GM19328 (cell line): ENCODE measurements at regions not wholly inside any gene's neighbourhood (a gene's known extent, or its start where the extent isn't known, plus 50 kb on each side); places are given as distances from the start of the nearest gene placed in this dataset.
"Not testable (repeated sequence)": the region's sequence is repeated elsewhere in the genome, so short reads cannot be mapped to it uniquely, and the experiment has no call there.

Experiments
- ATAC-seq: cut with Tn5 transposase; IDR thresholded peaks from one replicate; pipeline ENCODE4 v1.9.1; 2021; ENCODE audit warnings: mild to moderate bottlenecking, moderate library complexity; ENCODE audit not compliant: unreplicated experiment

DNA sequence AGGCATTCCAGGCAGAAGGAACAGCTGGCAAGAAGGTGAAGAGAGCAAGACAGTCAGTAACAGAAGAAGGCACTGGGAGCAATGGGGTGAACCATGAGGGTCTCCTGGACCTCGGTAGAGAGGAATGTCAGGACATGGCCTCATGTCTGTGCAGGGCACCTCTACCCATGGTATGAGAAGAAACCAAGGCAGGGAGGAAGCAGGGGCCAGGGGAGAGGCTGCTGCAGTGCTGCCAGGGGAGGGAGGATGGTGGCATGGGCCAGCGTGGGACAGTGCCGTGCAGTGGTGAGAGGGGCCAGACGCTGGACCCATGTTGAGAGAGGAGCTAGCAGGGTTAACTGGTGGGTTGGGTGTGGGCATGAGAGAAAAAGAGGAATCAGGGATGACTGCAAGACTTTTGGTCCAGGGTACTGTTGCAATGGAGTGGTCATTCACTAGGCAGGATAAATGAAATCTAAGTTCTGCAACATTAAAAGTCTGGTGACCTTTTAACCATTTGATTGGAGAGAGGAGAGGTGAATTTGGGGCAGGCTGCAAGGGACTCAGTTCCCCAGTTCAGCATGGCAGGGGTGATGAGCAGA, 577.6 kb downstream of the MATN1 start:
- no peak for ATAC-seq

GRCh38 chr1:30144831-30145230, 578.6 kb downstream of the MATN1 start:
- no peak for ATAC-seq

GRCh38 chr1:30143517-30143916, 579.9 kb downstream of the MATN1 start:
- no peak for ATAC-seq

DNA sequence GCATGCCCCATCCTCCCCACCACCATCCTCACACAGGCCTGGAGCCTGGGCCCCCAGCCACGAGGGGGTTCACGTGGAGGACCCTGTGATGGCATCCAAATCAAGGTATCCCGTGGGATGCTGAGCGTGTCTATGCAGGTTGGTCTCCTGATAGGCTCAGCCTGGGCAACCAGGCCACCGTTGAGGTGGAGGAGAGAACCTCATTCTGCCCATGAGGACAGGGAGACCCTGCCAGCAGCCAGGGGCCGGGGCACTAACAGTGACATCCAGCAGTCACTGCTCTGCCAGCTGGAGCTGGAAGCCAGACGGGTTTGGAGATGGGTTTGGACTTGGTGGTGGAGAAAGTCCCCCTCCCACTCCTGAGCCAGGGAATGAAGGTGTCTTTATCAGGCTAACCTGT, 582.8 kb downstream of the MATN1 start:
- ATAC-seq, result no peak

DNA sequence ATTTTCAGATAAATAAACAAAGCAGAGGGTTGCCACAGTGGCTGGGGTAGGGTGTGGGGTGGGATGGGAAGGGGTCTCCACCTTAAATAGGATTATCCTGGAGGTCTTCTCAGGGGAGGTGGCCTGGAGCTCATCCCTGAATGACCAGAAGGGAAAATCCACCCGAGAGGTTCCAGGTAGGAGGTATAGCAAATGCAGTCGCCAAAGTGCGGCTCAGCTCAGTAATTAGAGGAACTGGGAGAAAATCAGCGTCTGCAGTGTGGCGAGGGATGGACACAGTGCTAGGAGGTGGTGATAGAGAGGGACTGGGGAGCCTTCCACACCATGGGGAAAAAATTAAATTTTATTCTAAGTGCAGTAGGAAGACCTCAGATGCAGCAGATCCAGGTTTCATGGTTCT, 584.5 kb downstream of the MATN1 start:
- no peak for ATAC-seq

- ATAC-seq, result no peak
Observed at GRCh38 chr1:30137001-30137400, 586.4 kb downstream of the MATN1 start.

DNA sequence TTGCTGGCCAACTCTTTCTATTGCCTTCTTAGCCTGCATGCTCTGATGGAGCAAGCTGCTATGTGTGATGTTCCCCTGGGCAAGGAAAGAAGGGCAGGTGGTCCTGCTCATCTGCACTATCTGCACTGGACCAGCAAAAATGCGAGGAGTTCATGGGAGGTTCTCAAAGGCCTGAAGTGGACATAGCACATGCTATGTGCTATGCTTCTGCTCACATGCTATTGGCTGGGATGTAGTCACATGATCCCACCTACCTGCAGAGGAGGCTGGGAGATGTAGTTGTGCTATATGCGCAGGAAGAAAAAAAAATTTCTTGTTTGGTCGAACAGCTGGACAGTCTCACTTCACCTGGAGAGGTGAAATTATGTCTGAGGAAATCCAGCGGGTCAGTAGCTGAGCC, 587.7 kb downstream of the MATN1 start:
- ATAC-seq, result no peak

DNA sequence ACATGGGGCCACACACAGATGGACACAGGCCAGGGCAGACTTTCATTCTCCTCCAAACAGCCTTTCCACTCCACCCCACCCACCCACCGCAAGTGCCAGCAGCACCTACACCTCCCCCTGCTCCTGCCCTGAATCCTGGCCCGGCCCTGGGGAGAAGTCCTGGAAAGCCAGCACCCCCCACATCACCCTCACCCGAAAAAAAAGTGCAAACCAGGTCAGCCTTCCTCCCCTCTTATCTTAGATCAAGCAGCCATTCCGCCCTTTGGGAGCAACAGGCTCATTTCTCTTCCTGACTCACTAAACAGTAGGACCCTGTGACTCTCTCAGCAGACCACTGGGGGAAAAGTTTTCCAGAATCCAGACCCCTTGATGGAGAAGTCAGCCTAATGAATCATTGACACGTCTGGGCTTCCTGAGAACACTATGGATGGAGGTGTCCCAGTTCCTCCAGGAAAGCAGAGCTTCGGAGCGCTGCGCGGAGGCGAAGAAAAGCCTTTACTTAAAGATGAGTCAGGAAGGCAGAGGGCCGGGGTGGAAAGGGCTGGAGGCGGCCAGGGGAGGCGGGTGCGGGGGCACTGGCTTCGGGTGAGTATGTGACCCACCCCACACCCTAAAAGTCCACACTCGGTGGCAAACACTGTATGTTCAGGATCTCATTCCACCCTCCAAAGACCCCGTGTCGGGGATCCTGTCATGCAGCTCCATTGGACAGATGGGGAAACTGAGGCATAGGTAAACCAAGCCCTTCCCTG, 588.7 kb downstream of the MATN1 start:
- no peak for ATAC-seq

GRCh38 chr1:30133414-30134055, 589.9 kb downstream of the MATN1 start:
- no peak for ATAC-seq

DNA sequence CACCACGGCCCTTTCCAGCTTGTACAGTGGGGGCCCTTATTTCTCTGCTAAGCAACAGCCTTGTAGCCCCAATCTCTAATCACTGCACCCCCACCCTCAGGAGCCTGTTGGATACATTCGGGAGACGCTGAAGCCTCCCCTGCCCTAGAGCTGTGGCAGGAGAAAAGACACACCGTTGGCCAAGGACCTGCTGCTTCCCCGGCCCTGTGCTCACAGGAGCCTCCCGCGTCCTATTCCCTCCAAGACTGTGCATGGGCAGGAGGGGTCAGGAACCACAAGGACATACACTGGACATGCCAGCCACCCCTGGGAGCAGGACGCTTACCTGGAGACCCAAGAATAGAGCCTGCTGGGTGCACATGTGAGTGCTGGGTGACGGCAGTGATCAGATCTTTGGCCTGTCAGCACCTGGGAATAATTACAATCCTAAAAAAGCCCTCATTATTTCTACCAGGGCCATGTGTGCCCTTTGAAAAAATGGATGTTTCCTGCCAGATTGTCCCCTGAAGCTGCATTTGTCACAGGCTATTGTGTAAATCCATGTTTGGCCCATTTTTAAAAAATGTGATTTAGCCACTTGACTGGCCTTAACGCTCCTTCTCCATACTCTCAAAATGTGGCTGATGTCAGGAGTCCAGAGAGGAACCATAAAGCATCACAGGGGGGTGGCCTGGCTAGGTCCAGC, 590.6 kb downstream of the MATN1 start:
- no peak for ATAC-seq

DNA sequence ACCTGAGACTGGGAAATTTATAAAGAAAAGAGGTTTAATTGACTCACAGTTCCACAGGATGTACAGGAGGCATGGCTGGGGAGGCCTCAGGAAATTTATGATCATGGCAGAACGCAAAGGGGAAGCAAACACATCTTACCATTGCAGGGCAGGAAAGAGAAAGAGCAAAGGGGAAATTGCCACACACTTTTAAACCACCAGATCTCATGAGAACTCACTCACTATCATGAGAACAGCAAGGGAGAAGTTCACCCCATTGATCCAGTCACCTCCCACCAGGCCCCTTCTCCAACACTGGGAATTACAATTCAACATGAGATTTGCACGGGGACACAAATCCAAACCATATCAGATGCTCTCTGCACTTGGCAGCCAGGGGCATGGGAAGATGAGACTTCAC, 592.8 kb downstream of the MATN1 start:
- not testable (repeated sequence) for ATAC-seq

DNA sequence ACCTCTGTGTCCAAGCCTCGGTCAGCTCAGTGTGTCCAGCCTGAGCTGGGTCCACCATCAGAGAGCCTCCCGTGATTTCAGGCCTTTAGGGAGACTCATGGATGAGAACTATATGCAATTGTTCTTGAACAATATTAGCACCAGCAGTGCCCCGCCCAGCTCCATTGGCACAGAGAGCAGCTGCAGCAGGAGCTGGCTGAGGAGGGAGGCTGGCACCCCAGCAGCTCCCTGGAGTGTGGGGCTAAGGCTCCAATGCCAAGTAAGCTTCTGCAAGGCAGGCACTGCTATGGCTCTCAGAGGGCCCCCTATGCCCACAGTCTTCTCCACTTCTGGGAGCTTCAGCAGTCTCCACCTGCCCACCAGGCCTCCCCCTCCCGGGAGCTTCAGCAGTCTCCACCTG, 593.3 kb downstream of the MATN1 start:
- ATAC-seq, result no peak

GRCh38 chr1:30129421-30130055, 593.8 kb downstream of the MATN1 start:
- ATAC-seq, result no peak

DNA sequence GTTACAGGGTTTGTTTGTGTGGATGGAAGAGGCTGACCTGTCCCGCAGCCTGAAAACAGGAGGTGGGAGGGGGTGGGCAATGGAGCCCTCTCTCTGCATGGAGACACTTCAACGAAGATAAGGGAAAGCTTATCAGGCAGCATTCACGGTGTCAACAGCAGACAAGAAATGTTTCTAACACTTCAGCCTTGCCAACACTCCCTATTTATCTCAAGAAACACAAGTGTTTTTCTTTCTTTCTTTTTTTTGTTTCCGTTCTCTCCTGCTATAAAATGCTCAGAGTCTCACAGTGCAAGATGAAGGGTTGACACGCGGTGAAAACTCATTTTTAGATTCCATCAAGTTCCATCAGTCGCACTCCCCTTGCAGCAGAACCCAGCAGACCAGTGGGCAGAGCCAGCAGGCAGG, 594.4 kb downstream of the MATN1 start:
- ATAC-seq, result no peak

GRCh38 chr1:30126848-30127247, 596.5 kb downstream of the MATN1 start:
- no peak for ATAC-seq

GRCh38 chr1:30125821-30126170, 597.6 kb downstream of the MATN1 start:
- ATAC-seq, result no peak

DNA sequence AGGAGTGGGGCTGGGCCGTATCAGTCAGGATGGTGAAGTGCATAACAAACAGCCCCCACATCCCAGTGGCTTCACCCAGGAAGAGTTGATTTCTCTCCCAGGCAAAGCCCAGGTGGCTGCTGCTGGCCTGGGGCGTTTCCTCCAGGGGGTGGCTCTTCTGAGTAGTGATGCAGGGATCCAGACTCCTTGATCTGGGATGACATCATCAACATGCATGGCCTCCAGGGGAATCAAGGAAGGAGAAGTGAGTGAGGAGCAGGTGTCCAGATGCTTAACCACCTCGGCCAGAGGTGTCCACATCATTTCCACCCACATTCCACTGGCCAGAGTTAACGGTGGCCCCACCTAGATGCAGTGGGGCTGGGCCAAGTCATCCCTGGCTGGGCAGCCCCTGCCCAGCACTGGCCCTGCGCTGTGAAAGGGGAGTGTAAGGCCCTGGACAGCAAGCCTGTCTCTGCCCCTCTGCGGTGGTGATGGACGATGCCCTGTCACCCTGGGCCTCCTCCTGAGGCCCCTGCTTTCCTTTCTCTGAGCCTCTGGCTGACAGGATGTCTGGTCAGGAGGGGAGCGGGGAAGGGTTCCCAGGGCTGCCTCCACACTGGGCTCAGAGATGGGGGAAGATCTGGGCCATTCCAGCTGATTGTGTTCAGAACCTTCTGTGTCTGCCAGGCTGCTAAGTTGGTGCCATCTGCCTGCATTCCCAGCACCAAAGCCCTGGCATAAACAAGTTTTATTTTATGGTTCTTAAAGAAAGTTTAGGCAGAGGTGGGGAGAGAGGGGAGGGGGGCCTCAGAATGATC, 598.2 kb downstream of the MATN1 start:
- ATAC-seq, result no peak

GRCh38 chr1:30123896-30124295, 599.5 kb downstream of the MATN1 start:
- no peak for ATAC-seq

GRCh38 chr1:30123036-30123435, 600.3 kb downstream of the MATN1 start:
- ATAC-seq, result no peak

- no peak for ATAC-seq
Observed at GRCh38 chr1:30120245-30121000, 603.0 kb downstream of the MATN1 start.
